ENCODE measurements at regions not wholly inside any gene's neighbourhood (a gene's known extent, or its start where the extent isn't known, plus 50 kb on each side); places are given as distances from the start of the nearest gene placed in this dataset.

DNA sequence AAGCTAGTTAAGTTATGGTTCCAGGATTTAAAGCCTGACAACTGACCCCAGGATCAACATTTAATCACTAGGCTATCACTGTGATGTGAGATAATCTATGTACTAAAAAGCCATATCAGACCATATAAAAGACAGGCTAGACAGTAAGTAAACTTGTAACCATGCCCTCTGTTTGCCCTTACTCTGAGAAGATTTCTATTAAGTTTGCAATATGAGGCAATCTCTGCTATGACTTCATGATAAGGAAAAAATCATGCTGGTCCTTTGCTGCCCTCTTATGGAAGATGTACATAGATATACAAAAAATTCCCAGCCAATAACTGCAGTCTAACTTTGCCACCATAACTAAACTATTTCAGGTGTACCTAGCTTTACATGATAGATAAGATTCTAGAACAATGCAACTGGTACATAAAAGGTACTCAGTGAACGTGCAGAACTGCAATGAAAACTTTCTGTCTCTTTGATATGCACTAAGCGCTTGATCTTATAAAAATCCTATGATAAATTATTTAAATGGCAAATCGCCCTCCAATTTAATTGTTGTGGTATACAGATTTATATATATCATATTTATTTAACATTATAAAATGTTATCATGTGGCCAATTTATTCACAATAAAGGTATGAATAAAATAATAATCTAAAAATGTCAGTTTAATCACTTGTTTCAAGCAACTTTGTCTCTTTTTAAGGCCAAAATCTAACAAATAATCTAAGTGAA is 70.5 kb downstream of the FAM217A start:
- no peak for DNase-seq (ENCODE audit: low read depth)

DNA sequence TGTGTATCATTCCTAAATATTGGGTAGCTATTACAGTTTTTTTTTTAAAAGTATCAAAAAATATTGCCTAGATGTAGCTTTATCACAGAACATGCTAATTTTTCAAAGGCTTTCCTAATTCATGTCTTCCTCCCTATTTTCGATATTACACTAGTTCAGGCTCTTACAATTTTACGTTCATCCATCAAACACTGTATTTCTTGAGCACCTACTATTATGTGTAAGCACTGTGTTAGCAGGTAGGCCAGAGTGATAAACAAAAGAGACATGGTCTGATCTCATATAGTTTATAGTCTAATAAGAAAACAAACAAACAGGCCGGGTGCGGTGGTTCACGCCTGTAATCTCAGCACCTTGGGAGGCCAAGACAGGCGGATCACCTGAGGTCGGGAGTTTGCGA is 69.5 kb downstream of the FAM217A start:
- no peak for DNase-seq (ENCODE audit: low read depth)

DNA sequence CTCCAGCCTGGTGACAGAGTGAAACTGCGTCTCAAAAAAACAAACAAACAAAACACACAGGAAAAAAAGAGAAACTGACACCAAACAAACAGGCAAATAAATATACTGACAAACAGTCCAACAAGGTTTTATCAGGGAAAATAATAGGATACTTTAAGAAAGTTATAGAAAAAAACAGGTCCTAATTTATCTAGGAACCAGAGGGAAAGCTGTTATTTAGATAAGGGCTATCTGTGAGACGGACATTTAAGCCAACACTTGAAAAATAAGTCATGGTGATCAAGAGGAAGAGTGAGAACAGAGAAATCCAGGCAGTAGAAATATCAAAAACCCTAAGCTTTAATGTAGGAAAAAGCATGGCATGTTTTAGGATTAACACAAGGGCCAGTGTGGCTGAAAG is 68.9 kb downstream of the FAM217A start:
- DNase-seq (ENCODE audit: low read depth), result no peak

DNA sequence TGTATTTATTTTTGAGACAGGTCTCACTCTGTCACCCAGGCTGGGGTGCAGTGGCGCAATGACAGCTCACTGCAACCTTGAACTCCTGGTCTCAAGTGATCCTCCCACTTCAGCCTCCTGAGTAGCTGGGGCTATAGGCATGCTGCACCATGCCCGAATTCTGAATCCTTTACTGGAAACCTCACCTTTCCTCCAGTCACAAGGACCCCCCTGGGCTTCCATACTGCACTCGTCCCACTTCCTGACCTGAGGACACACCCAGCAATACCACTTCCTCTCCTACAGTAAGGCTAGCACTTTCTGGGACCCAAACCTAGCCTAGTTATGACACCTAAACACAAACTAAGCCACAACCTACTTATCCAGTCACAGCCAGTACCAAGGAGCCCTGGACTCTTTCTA is 68.2 kb downstream of the FAM217A start:
- no peak for DNase-seq (ENCODE audit: low read depth)

DNA sequence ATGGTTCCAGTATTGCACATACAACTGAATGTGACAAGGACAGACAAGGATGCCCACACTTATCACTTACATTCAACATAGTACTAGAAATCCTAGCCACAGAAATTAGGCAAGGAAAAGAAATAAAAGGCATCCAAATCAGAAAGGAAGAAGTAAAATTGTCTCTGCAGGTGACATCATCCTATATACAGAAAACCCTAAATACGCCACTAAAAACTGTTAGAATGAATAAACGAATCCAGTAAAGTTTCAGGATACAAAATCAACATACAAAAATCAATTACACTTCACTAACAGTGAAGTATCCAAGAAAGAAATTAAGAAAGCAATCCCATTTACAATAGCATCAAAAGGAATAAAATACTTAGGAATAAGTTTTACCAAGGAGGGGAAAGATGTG is 66.1 kb downstream of the FAM217A start:
- DNase-seq (ENCODE audit: low read depth), result no peak

DNA sequence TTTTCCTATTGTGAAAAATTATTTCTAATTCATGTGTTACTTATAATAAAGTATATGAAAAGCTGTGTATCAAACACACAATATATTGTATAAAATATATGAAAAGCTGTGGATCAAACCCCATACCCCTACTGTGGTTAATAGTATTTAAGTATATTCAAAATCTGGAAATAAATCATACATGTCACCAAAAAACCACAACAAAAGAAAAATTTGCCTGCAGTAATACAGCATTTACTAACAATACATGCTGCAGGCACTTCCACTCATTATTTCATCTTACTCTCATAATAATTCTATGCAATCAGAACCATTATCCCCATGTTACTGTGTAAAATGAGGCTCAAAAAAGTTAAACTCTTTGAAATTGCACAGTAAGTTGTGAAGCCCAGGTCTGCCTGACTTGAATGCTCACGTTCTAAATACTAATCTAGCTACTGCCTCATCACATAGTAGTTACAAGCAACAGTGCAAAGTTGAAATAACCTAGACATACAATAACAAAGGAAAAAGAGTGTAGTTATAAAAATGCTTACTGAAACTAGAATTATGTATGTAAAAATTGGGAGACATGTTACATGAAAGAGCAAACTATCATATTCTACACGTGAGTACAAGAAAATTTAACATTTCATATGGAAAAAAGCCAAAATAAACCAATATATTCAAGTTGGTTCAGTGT is 61.7 kb downstream of the FAM217A start:
- DNase-seq (ENCODE audit: low read depth), result no peak

DNA sequence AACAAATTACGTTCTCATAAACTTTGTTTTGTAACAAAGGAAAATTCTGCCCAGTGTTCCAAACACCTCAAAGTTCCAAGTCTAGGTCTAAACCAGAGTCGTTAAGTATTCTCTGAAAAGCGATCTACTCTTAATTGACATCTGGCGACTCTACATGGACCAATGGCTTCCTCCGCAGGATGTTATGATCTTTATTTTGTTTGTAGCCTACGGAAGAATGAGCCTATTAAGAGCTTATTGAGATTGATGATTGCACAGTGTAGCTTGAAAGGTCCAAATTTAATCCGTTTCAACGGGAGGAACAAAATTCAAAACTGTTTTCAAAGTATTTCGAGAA is 61.1 kb downstream of the FAM217A start:
- DNase-seq (ENCODE audit: low read depth), result no peak

DNA sequence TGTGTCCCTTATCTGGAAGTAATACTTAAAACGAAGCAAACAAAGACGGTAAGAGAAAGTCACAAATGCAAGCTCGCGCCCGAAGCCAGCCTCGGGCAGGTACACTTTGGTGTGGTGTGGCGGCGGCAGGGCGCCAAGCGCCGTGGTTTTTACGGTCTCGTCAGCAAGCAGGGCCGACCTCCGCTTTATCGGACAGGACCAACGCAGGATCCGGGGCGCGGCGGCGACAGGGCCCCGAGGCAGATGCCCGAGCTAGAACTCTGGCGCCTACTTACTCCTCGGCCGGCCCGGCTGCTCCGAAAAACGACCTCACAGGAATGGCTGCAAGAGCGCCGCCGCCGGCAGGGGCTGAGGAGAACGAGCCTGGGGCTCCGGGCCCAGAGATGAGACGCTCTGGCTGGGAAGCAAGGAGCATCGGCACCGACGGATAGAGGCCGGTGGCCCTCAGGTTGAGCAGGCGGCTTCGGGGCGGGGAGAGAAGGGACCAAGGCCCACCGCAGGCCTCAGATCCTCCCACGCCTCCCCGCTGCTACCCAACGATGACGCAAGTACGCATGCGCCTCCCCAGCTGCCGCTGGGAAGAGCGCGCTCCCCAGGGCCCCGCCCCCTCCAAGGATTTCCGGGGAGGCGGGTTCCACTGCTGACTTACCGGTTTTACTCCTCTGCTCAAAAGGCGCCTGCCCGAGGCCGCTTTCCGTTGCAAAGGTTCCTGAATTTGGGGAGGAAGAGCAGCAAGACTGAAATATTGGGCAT is 60.6 kb downstream of the FAM217A start:
- DNase-seq (ENCODE audit: low read depth), result peak; percentile 95
